HG03097 (cell line): ENCODE measurements at regions not wholly inside any gene's neighbourhood (a gene's known extent, or its start where the extent isn't known, plus 50 kb on each side); places are given as distances from the start of the nearest gene placed in this dataset.
"Not testable (repeated sequence)": the region's sequence is repeated elsewhere in the genome, so short reads cannot be mapped to it uniquely, and the experiment has no call there.

Experiments
- ATAC-seq: cut with Tn5 transposase; IDR thresholded peaks from one replicate; pipeline ENCODE4 v1.9.1; 2021; ENCODE audit not compliant: unreplicated experiment, low FRiP score

GRCh38 chr5:105924366-105924765 lies 1746.4 kb downstream of the EFNA5 start:
- ATAC-seq: no peak

- no peak for ATAC-seq
Measured at GRCh38 chr5:105922574-105922973, 1748.2 kb downstream of the EFNA5 start.

GRCh38 chr5:105922080-105922479 lies 1748.7 kb downstream of the EFNA5 start:
- no peak for ATAC-seq

GRCh38 chr5:105917189-105917588 lies 1753.5 kb downstream of the EFNA5 start:
- ATAC-seq: no peak

DNA sequence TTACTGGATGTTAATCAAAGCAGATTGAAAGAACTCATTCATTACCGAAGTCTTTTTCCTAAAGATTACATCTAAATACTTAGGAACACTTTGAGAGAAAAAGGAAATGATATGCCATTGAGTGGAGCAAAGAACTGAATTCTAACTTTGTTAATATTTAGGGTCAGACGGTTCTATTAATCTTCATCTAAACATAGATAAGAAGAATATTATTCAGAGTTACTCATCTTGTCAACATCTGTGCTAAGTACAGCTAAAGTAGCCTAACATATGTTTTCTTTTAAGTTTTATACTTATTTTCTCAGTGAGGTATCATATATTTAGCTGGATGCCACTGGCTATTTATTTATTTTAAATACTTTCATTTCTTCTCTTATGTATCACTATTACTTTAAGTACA lies 1763.7 kb downstream of the EFNA5 start:
- ATAC-seq: no peak

- ATAC-seq: no peak
Measured at GRCh38 chr5:105905392-105905791, 1765.3 kb downstream of the EFNA5 start.

DNA sequence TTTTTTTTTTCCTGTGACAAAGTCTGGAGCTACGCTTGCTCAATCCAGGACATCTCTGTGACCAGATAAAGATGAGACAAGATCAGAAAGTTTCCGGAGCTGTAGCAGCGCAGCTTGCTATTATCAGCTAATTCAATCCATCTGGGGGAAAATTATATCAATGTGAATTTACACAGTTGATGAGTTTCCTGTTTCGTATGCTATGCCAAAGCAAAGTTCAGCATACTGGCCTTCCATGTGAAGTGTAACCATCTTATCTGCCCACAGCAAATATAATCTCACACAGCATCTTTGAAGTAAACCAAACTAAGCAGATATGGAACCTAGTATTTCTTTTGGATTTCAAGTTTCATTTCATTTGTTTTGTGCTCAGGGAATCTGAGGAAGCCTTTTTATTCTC lies 1767.7 kb downstream of the EFNA5 start:
- ATAC-seq: no peak

- no peak for ATAC-seq
Measured at GRCh38 chr5:105899726-105900125, 1771.0 kb downstream of the EFNA5 start.

DNA sequence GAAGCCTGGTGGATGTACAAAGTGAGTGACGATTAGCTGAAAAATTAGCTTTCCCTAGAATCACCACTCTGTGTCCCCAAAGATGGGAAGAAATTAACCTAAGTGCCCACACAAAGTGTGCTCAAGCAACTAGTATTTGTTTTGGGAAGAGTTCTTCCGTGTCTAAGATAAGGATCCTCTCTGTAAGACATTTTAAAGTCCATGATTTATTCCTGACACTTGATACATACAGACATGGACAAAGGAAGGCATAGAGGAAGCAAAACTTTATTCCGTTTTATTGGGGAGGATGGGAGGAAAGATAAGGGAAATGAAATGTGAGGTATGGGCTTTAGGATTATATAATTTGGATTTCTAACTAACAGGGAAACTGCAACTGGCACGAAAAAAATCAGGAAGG lies 1772.6 kb downstream of the EFNA5 start:
- ATAC-seq: no peak

DNA sequence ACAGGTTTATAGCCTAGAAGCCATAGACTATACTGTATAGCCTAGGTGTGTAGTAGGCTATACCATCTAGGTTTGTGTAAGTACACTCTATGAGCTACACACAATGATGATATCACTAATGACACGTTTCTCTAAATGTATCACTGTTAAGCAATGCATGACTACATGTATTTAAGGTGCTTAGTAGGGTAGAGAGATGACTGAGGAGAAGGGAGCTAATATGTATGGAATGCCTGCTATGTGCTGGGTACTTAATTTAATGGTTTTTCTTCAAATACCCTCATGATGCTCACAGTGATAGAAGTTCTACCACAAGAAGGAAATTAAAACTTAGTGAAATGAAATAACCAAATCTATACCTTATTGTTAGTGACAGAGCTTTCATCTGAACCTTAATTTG lies 1785.5 kb downstream of the EFNA5 start:
- no peak for ATAC-seq

DNA sequence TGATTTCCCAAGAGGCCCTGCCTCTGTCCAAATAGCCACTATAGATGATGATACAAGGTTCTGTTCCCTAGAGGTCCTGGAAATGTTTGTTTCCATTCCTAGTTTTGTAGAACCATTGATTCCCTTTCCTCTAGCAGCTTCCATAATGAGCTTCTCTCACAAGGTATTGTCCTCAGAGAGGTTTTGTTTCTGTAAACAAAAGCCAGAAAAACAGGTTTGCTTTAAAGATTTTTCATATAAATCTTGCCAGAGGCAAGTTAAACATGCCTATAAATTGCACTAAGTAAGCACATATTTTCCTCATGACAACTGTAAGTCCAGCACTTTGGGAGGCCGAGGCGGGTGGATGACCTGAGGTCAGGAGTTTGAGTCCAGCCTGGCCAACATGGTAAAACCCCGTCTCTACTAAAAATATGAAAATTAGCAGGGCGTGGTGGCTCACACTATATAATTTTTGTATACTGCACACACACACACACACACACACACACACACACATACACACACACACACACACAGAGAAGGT lies 1787.7 kb downstream of the EFNA5 start:
- no peak for ATAC-seq

- no peak for ATAC-seq
Measured at GRCh38 chr5:105878402-105878801, 1792.3 kb downstream of the EFNA5 start.

- no peak for ATAC-seq
Measured at GRCh38 chr5:105877592-105877991, 1793.1 kb downstream of the EFNA5 start.

DNA sequence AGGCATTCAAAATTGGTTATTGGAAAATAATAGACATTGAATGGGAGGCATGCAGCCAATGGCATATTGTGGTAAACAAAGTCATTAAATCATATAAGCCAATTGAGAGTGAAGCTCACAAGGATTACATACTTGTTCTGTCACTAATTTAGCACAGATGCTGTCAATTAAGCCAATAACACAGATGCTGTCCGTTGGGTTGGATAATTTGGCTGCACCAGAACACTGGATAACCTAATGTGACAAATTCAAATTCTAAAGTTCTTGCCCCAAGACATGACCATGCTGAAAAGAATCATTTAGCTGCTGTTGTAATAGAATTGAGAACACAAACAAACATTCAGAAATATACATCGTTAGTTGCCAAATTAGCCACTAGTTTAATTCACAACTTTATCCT lies 1796.4 kb downstream of the EFNA5 start:
- ATAC-seq: no peak

DNA sequence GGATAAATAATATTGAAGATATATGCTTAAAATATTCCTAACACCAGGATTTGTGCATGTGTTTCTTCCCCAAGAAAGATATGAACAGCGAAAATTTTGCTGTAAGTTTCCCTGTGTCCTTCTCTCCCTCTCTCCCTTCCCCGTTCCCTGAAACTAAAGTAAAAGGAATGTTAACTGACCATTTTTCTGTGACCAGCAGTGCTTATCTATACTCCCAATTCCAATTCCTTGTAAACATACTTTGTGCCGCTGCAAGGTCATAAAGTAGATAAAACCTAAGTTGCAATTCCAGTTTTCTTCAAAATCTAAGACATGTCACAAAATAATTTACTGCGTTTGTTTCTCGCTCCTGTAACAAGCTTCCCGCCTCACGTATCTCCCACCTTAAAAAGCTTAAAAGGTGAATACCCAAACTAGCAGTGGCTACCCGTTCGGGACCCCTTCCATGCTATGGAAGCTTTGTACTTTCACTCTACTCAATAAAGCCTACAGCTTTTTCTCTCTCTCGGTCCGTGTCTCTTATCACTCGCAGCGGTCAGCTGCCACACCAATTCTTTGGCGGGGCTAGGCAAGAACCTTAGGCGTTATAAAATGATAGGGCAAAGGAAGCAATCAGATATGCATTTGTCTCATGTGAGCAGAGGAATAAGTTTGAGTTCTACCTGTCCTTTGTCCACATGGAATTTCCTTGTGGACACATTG lies 1798.0 kb downstream of the EFNA5 start:
- no peak for ATAC-seq

DNA sequence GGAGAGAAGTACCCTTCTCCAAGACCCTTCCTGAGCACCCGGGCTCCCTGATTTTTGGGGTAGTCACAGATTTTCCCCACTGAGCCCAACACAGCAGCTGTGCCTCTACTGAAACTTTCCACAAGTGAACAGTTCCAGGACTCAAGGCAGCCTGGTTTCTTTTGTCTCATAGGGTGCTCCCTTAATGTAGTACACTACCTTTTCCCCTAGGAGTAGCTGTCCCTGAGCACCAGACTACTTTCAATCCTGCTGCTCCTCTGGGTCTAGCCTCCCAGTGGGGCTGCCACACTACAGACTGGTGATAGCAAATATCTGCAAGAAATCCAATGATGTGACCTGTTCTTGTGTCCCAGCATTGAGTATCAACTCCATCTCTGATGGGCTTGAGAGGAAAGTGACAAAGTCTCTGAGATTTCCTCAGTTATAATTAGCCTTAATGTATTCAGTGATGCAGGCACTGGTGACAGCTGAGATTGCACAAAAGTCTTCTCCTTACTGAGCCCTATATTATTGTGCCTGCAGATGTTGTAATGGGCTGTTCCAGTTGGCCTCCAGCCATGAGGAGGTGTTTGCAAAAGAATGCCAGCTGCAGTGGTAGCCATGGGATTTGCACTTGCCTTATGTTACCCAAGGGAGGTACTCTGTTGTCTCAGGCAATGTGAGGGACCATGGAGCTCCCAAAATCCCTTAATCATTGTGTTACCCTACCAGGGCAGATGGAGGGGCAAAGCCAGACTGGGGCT lies 1802.5 kb downstream of the EFNA5 start:
- ATAC-seq: no peak

DNA sequence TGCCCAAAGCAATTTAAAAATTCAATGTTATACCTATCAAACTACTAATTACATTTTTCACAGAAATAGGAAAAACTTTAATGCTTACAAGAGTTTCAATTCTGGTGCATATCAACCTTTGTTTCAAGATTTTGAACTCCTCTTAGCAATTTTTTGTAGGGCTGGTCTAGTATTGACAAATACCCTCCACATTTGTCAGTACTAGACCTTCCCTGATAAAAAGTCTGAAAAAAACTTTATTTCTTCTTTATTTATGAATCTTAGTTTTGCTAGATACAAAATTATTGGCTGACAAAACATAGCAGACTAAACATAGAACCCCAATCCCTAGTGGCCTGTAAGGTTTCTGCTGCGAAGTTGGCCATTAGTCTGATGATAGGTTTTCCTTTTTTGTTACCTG lies 1804.9 kb downstream of the EFNA5 start:
- ATAC-seq: no peak

DNA sequence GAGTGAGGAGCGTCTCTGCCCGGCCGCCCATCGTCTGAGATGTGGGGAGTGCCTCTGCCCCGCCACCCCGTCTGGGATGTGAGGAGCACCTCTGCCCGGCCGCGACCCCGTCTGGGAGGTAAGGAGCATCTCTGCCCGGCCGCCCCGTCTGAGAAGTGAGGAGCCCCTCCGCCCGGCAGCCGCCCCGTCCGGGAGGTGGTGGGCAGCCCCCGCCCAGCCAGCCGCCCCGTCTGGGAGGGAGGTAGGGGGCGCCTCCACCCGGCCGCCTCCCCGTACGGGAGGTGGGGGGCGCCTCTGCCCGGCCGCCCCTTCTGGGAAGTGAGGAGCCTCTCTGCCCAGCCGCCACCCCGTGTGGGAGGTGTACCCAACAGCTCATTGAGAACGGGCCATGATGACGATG lies 1811.4 kb downstream of the EFNA5 start:
- not testable (repeated sequence) for ATAC-seq

GRCh38 chr5:105849701-105850100 lies 1821.0 kb downstream of the EFNA5 start:
- ATAC-seq: no peak

GRCh38 chr5:105840800-105841199 lies 1829.9 kb downstream of the EFNA5 start:
- ATAC-seq: no peak

DNA sequence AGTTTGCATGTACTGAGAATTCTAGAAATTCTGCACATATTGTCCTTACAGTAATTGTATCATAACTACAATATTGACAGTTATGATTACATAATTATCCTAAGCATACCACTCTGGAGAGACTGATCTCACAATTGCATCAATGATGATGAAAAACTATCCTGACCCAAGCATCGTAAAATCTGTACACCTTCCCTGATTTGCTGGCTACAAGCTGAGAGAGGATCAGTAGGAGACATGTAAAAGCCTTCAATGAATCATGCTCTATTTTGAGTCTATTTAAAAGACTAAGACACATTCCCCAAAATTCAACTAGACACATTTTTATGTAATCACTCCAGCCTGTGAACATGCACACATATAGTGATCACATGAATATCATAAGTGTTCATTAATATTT lies 1833.8 kb downstream of the EFNA5 start:
- ATAC-seq: no peak

DNA sequence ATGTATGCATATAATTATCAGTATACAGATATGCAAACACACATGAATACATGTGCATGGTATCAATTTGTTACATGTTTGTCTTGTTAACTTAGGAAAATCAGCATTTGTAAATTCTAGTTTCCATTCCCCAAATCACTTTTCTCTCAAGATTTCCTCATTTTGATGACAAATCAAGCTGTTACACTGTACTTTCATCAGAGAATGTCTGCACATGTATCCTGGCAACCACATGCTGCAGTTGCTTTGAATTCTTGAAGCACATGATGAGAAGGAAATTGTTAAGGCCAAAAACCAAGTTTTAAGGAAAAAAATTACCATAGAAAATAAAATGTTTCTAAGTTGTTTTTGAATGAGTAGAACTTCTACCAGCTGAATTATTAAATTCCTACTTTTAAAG lies 1834.5 kb downstream of the EFNA5 start:
- ATAC-seq: no peak
